Endothelial cell of umbilical vein (primary cell): ENCODE measurements at regions not wholly inside any gene's neighbourhood (a gene's known extent, or its start where the extent isn't known, plus 50 kb on each side); places are given as distances from the start of the nearest gene placed in this dataset.

Experiments used
- BruUV-seq: library from RNA; stranded (reverse); fragments of 400-500 nt; replicated peaks from 2 replicates; lab custom pipeline; 2021; lab: Mats Ljungman, UMichigan
- CTCF ChIA-PET: fragments of 300-600, 350-600 bp; sonication (Branson Sonifier 250); formaldehyde crosslinking; loops from one replicate; lab custom pipeline; 2021; ENCODE audit warnings: antibody characterized with exemption, inconsistent platforms; lab: Charles Lee
- POLR2A ChIA-PET: fragments of 300-600, 350-600 bp; sonication (Branson Sonifier 250); formaldehyde crosslinking; loops from one replicate; lab custom pipeline; 2021; ENCODE audit warnings: antibody characterized with exemption, inconsistent platforms; lab: Charles Lee
- DNase-seq: peaks from one replicate; pipeline ENCODE4 v3.0.0-alpha.2; 2011; ENCODE audit warnings: low read depth, low spot score
- FAIRE-seq: peaks from 2 replicates; lab custom pipeline; 2011; peaks lifted over from hg19 to GRCh38; lab: Jason Lieb, UNC
- H2AFZ ChIP-seq: 2 replicates; pipeline ENCODE4 v1.6.0; 2012; ENCODE audit warnings: low read depth, low read length, control low read depth, inconsistent platforms
- H3K27ac ChIP-seq: 2 replicates; pipeline ENCODE4 v1.5.1; 2011; ENCODE audit warnings: low read depth, mild to moderate bottlenecking, control low read depth, low read length, moderate library complexity; ENCODE audit not compliant: insufficient read depth
- H3K27me3 ChIP-seq, 2 experiments: 2 replicates each; pipeline versions ENCODE4 v1.6.0 to v1.6.1; 2011; ENCODE audit warnings: low read length in 2 of 2, mixed read lengths in 1 of 2; ENCODE audit not compliant: control insufficient read depth in 2 of 2, insufficient read depth in 2 of 2
- H3K36me3 ChIP-seq, 2 experiments: 2 replicates in 1 of 2; 3 replicates in 1 of 2; pipeline ENCODE4 v1.5.1; 2011; ENCODE audit warnings: low read length in 2 of 2, mild to moderate bottlenecking in 1 of 2, moderate library complexity in 1 of 2; ENCODE audit not compliant: control insufficient read depth in 2 of 2, insufficient read depth in 2 of 2; ENCODE audit errors: extremely low read depth in 1 of 2
- H3K4me1 ChIP-seq: 3 replicates; pipeline ENCODE4 v1.5.1; 2011; ENCODE audit warnings: mild to moderate bottlenecking, low read length; ENCODE audit not compliant: control insufficient read depth, insufficient read depth; ENCODE audit errors: extremely low read depth
- H3K4me2 ChIP-seq: 2 replicates; pipeline ENCODE4 v1.6.1; 2011; ENCODE audit warnings: low read length, control low read depth, mixed read lengths; ENCODE audit not compliant: insufficient read depth
- H3K4me3 ChIP-seq, 3 experiments: fragments of 200-600 bp in 1 of 3; sonication (generic), shearing (Covaris generic) in 1 of 3; replicated peaks in 1 of 3; 2 replicates each; pipeline ENCODE4 v1.5.1; 2011 to 2016; ENCODE audit warnings: control low read depth in 3 of 3, low read length in 3 of 3, mild to moderate bottlenecking in 2 of 3, inconsistent platforms in 1 of 3, low read depth in 1 of 3, moderate library complexity in 1 of 3; ENCODE audit not compliant: insufficient read depth in 1 of 3
- H3K79me2 ChIP-seq: 2 replicates; pipeline ENCODE4 v1.6.0; 2012; ENCODE audit warnings: low read length, inconsistent platforms; ENCODE audit not compliant: control insufficient read depth, insufficient read depth
- H3K9ac ChIP-seq: replicated peaks from 2 replicates; pipeline ENCODE3; 2011; ENCODE audit warnings: low read length, control low read depth; ENCODE audit not compliant: insufficient read depth; ENCODE audit errors: extremely low read depth
- H3K9me1 ChIP-seq: replicated peaks from 3 replicates; pipeline ENCODE4 v1.6.0; 2011; ENCODE audit warnings: mild to moderate bottlenecking, low read length; ENCODE audit not compliant: control insufficient read depth, insufficient read depth; ENCODE audit errors: extremely low read depth
- H3K9me3 ChIP-seq: replicated peaks from 2 replicates; pipeline ENCODE4 v1.5.1; 2012; ENCODE audit warnings: low read length, inconsistent platforms; ENCODE audit not compliant: control insufficient read depth, insufficient read depth
- H4K20me1 ChIP-seq: replicated peaks from 2 replicates; pipeline ENCODE3; 2011; ENCODE audit warnings: mild to moderate bottlenecking, low read length; ENCODE audit not compliant: control insufficient read depth, insufficient read depth; ENCODE audit errors: extremely low read depth
- CTCF ChIP-seq, 2 donors: IDR thresholded peaks; 1 replicate in 1 of 2; 2 replicates in 1 of 2; pipeline ENCODE4 v1.5.1; 2011; ENCODE audit warnings: low read length in 2 of 2, mild to moderate bottlenecking in 2 of 2, moderate library complexity in 2 of 2, control low read depth in 1 of 2, inconsistent platforms in 1 of 2, low read depth in 1 of 2; ENCODE audit not compliant: insufficient read depth in 1 of 2; ENCODE audit errors: extremely low read depth in 1 of 2
- EZH2 ChIP-seq: IDR thresholded peaks from 2 replicates; pipeline ENCODE4 v1.6.1; 2012; ENCODE audit warnings: borderline replicate concordance, low read depth, mild to moderate bottlenecking, moderate library complexity, low read length, inconsistent platforms; ENCODE audit not compliant: severe bottlenecking
- FOS ChIP-seq: IDR thresholded peaks from 2 replicates; pipeline ENCODE4 v1.6.1; 2011; ENCODE audit warnings: mild to moderate bottlenecking, low read length, moderate library complexity, borderline replicate concordance; ENCODE audit not compliant: insufficient read depth
- GATA2 ChIP-seq: IDR thresholded peaks from 2 replicates; pipeline ENCODE4 v1.7.0; 2011; ENCODE audit warnings: low read depth, mild to moderate bottlenecking, moderate library complexity, mixed read lengths, low read length; ENCODE audit not compliant: insufficient read length, insufficient read depth
- JUN ChIP-seq: IDR thresholded peaks from 2 replicates; pipeline ENCODE4 v1.6.1; 2011; ENCODE audit warnings: borderline replicate concordance, low read depth; ENCODE audit not compliant: insufficient read length, insufficient read depth
- MAX ChIP-seq: IDR thresholded peaks from 2 replicates; pipeline ENCODE4 v1.6.1; 2011; ENCODE audit not compliant: insufficient read depth, insufficient read length
- MYC ChIP-seq: IDR thresholded peaks from one replicate; pipeline ENCODE4 v1.6.1; 2011; ENCODE audit warnings: mild to moderate bottlenecking, low read depth, low read length
- POLR2A ChIP-seq: IDR thresholded peaks from 2 replicates; pipeline ENCODE4 v1.6.1; 2012; ENCODE audit warnings: low read depth, mild to moderate bottlenecking, control low read depth, low read length
- POLR2AphosphoS5 ChIP-seq: IDR thresholded peaks from 2 replicates; pipeline ENCODE4 v1.6.1; 2012; ENCODE audit warnings: low read depth, mild to moderate bottlenecking, control low read depth, low read length, moderate library complexity; ENCODE audit not compliant: insufficient read depth
- dilution Hi-C: fragments of 300-500 bp; cut with MboI; formaldehyde crosslinking; loops from one replicate; pipeline ENCODE4 v1.15.0; 2019; ENCODE audit warnings: low sequenced_read_pairs; ENCODE audit not compliant: extremely low pct_ligation_motif_present
- intact Hi-C: fragments of 100-400 bp; cut with micrococcal nuclease; formaldehyde crosslinking; loops from one replicate; pipeline ENCODE4 v1.10.0; 2022

GRCh38 chr1:59051007-59051406 is 245.9 kb upstream of the FGGY start:
- H3K9me1 ChIP-seq = no peaks in the 10 kb centered on the region
- dilution Hi-C loops = no loop called here
- CTCF ChIA-PET = no interaction called here
- no peak overlapping the region for H3K27ac ChIP-seq
- intact Hi-C loops = no loop called here
- no peaks in the 10 kb centered on the region for H3K79me2 ChIP-seq
- H3K4me3 ChIP-seq = no peak overlapping the region
- H3K9me3 ChIP-seq = no peaks in the 10 kb centered on the region
- H3K36me3 ChIP-seq = no peaks in the 10 kb centered on the region
- POLR2A ChIA-PET = no interaction called here
- H2AFZ ChIP-seq = no peak overlapping the region
- TF ChIP-seq MYC = no peak
- TF ChIP-seq POLR2AphosphoS5 = no peak
- no peak for TF ChIP-seq GATA2
- no peak for TF ChIP-seq POLR2A
- no peak for TF ChIP-seq EZH2
- TF ChIP-seq CTCF (IDR thresholded peaks at IDR 0.05; ENCODE audit: extremely low read depth in 1 of 2, insufficient read depth in 1 of 2, low read depth in 1 of 2, low read length in 2 of 2) = no peak
- no peak for TF ChIP-seq JUN
- no peak for TF ChIP-seq FOS
- TF ChIP-seq MAX = no peak
- no peak for FAIRE-seq
- no peaks in the 10 kb centered on the region for H3K27me3 ChIP-seq
- no TSS peak for BruUV-seq
- H3K4me1 ChIP-seq = no peaks in the 10 kb centered on the region
- H4K20me1 ChIP-seq = no peaks in the 10 kb centered on the region
- no peak for DNase-seq
- H3K9ac ChIP-seq = no peak overlapping the region
- H3K4me2 ChIP-seq = no peak overlapping the region
